Smooth muscle cell of the brain vasculature (primary cell): ENCODE measurements at regions not wholly inside any gene's neighbourhood (a gene's known extent, or its start where the extent isn't known, plus 50 kb on each side); places are given as distances from the start of the nearest gene placed in this dataset.
"Not testable (repeated sequence)": the region's sequence is repeated elsewhere in the genome, so short reads cannot be mapped to it uniquely, and the experiment has no call there.

Experiments
- DNase-seq: peaks from one replicate; pipeline ENCODE4 v3.0.0-alpha.2; 2012; ENCODE audit warnings: low read depth, low spot score

DNA sequence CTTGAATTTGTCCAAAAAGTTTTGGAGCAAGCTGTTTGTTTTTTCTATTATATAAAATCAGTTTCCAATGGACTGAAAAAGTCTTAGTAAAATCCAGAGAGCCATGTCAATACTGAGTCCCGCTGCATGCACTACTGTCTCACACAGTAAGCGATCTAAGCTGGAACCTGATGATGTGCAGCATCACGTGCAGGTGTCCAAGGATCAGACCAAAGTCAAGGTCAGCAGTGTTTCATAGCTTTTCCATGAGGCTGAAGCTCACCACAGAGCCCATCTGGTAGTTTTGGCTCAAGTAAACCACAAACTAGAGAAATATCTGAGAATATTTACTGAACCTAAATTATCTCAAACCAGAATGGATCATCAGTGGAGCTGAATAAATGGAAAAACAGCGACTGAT is 784.0 kb upstream of the SEMA6D start:
- no peak for DNase-seq

- no peak for DNase-seq
Measured at GRCh38 chr15:46934851-46935250, 782.5 kb upstream of the SEMA6D start.

DNA sequence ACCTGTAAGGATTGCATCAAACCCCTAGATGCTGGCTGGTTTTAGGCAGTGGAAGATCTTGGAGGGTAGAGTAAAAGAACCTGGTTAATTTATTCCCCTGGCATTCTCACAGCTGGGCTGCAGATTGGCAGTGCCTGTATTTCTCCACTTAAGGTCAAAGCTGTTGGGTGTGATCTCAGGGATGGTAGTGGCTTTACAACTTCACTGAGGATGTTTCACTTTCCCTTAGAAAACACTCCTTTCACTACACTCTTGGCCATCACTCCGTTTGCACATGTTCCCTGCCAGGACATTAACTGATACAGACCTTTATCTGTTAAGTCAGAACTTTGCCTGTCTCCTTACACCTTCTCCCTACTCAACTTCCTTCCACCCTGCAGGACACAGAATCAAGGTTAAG is 779.1 kb upstream of the SEMA6D start:
- no peak for DNase-seq

DNA sequence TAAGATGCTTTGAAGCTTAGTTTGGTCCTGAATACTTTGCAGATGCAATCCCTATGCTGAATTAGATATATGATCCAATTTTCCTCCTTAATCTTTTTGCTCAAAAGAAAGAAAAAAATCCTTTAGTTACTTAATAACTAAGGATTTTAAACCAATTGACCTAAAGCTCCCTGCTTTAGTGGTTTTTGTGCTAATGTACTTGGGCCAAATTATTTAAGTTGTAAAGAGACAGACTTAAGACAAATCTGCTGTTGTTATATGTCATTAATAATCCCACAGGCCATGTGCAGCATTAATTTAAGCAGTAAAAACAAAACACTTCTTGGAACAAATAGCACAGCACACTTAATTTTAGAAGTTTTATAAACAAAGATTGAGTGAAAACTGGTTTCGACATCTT is 776.1 kb upstream of the SEMA6D start:
- DNase-seq, result no peak

- DNase-seq, result no peak
Measured at GRCh38 chr15:46946953-46947352, 770.4 kb upstream of the SEMA6D start.

DNA sequence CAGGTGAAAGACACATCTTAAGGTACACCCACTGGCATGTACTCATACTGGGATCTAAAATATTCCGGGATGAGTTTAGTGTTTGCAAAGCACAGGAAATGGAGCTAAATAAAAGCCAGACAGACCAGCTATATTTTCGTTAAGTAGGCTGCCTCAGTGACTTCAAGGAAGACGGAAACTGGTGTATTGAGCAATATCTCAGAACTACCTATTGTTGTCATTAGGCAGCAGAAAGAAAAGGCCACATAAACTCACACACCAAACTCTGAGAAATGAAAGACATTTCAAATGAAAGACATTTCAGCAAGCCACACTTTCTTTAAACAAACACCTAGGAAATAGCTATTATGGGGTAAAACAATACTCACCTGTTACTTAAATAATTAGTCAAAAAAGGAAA is 761.7 kb upstream of the SEMA6D start:
- DNase-seq, result no peak

GRCh38 chr15:46956456-46956855 is 760.8 kb upstream of the SEMA6D start:
- DNase-seq, result no peak

DNA sequence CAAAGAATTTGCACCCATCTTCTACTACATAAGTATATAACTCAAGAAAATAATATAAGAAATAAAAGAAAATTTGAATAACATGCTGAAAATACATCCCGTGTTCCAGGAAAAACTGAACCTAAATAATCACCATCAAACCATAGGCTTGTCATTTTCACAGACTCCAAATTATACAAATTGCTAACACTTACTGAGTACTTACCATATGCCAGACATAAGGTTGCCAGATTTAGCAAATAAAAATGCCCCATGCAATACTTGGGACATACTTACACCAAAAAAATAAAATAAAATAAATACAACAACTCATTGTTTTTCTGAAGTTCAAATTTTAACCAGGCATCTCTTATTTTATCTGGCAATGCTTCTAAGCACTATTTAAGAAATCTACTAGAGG is 760.4 kb upstream of the SEMA6D start:
- no peak for DNase-seq

- no peak for DNase-seq
Measured at GRCh38 chr15:46960581-46960980, 756.7 kb upstream of the SEMA6D start.

DNA sequence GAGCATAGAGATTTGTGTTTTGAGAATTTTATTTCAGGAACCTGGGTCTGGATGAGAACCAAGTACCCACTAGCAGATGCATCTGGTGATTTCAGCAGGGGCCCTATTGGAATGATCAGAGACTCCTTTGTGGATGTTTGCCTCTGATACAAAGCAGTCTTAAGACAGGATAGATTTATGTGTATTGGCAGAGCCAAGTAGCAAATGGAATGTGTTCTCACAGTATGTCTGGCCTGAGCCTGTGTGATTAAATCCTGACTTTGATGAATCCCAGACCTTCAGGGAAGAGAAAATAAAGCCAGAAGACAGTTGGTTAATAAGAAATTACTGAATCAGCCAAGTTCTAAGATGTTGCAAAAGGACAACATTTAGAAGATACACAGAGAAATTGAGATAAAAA is 755.5 kb upstream of the SEMA6D start:
- no peak for DNase-seq

GRCh38 chr15:46988055-46988454 is 729.2 kb upstream of the SEMA6D start:
- DNase-seq, result not testable (repeated sequence)

GRCh38 chr15:46996359-46996758 is 720.9 kb upstream of the SEMA6D start:
- DNase-seq, result no peak

DNA sequence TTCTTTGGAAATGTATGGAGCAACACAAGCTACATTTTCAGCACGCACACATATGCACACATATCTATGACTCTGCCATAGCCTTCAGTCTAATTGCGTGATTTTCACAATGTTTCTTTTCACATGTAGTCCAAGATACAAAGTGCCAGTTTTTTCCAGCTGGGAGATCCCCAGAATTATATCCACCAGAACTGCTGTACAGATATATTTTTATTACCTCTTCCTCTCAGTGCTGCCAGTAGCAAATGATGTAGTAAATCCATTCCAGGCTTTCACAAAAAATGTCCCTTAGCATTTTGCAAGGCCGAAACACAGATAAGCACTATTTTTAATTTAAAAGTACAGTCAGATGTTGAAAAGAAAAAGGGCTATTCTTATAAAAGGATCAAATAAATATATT is 719.8 kb upstream of the SEMA6D start:
- DNase-seq, result no peak

DNA sequence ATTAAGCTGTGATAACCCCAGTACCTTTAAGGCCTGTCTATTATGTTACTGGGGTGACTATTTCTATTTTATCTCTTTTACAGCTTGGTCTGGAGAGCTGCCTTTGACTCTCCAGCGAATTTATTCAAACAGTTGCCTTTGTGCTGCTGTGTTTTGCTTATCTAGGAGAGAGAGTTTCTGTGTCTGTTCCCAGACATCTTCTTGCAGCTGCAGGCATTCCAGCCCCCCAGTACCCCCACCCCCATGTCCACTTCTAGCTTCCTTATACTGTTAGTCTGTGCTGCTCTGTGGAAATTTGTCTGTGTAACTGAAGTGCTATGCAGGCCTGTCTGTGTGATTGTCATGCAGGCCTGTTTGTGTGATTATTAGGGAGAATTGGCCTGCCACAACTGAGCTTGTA is 713.7 kb upstream of the SEMA6D start:
- no peak for DNase-seq

- DNase-seq, result no peak
Measured at GRCh38 chr15:47013446-47013845, 703.9 kb upstream of the SEMA6D start.

- no peak for DNase-seq
Measured at GRCh38 chr15:47027322-47027946, 689.9 kb upstream of the SEMA6D start.

DNA sequence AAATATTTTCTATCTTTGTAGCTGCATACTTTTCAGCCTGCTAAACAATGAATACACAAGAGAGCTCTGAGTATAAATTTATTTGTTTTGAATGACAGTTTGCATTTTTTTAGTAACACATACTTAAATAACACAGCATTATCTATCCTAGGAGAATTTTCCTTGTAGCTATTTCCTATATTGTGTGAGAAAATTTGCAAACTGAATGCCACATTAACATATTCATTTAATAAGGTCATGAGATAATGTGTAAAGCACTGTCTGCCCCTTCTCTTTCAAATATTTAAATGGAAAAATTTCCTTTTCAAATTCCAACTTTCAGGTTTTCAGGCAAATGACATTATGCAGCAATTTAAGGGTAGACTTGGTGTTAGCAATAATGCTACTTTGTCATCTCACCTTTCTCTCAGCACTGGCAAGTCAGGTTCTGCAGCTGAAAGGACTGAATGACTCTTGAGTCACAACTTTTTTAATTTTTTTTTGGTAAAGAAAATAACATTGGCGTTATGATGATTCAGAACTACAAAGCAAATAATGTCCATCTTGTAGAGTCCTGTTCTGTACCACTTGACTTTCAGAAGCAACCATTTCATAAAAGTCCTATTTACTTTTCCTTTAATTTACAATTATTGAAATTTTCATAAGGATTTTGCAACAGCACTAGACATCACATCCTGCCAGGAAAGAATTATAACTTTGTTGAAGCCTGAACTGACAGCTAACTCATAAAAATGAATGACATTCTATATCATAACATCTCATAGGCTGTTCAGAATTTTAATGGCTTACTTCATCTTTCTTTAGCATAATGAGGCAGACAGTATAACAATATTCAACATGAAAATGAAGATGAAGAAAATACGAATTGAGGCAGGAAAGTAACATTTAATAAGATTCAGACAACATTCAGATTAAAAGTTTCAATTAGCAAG is 681.6 kb upstream of the SEMA6D start:
- no peak for DNase-seq

GRCh38 chr15:47037003-47037402 is 680.3 kb upstream of the SEMA6D start:
- no peak for DNase-seq

DNA sequence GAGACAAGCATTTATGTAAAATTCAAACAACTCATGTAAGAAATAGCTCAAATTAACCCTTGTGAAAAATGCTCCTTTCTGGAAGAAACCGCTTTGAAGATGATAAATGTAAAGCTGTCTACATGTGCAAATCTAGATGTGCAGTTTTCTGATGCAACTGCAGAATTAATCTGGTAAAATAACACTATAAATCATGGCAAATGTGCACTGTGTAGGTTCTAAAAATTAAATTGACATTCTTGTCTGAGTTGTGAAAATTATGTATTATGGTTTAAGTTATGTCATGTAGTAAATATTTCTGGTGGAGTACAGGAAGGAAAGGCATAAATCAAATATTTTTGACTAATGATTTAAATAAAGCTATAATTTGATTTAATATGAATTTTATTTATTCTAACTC is 678.1 kb upstream of the SEMA6D start:
- no peak for DNase-seq

GRCh38 chr15:47041301-47041700 is 676.0 kb upstream of the SEMA6D start:
- DNase-seq, result no peak

DNA sequence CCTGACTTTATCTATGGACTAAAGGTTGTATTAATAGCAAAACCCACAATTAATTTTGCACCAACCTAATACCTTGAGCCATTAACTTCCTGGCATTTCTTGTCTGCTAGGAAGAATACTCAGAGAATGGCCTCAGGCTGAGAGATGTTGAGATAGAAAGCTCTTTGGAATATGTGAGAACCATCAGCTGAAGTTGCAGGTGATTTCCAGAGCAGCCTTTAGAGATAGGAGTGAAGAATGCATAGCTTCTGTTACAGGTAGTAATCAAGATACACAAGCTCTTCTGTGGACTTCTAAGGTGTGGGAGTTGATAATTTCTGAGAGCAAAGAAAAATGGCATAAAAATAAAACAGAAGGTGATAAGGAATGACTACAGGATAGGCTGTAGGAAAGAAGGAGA is 669.3 kb upstream of the SEMA6D start:
- DNase-seq, result not testable (repeated sequence)

GRCh38 chr15:47066392-47066791 is 650.9 kb upstream of the SEMA6D start:
- DNase-seq, result no peak

- not testable (repeated sequence) for DNase-seq
Measured at GRCh38 chr15:47077846-47078245, 639.5 kb upstream of the SEMA6D start.
